Inflammatory macrophage treated with lipopolysaccharide for 4 hours (primary cell): ENCODE measurements at regions not wholly inside any gene's neighbourhood (a gene's known extent, or its start where the extent isn't known, plus 50 kb on each side); places are given as distances from the start of the nearest gene placed in this dataset.

ENCODE experiments used
- DNase-seq: peaks from one replicate; pipeline ENCODE4 v3.0.0-alpha.2; 2020

GRCh38 chr2:46239175-46239846 lies 57.9 kb upstream of the EPAS1 start:
- DNase-seq, result peak; percentile 88

- DNase-seq, result no peak
Observed at GRCh38 chr2:46239847-46240181, 57.4 kb upstream of the EPAS1 start.

DNA sequence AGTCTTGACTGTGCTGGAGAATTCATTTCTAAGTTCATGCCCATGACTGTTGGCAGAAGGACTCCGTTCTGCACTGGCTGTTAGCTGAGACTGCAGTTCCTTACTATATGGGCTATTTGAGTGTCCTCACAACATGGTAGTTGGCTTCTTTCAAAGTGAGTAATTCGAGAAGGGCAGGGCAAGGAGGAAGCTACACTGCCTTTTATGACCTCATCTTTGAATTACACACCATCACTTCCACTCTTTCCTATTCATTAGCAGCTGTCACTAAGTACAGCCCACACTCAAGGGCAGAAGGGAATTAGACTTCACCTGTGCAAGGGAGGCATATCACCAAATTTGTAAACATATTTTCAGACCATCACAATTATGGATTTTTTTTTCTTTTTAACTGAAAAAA lies 55.9 kb upstream of the EPAS1 start:
- peak; percentile 91 for DNase-seq

GRCh38 chr2:46245869-46246268 lies 51.3 kb upstream of the EPAS1 start:
- DNase-seq, result no peak

GRCh38 chr2:46246790-46247189 lies 50.4 kb upstream of the EPAS1 start:
- no peak for DNase-seq
